ENCODE measurements at regions not wholly inside any gene's neighbourhood (a gene's known extent, or its start where the extent isn't known, plus 50 kb on each side); places are given as distances from the start of the nearest gene placed in this dataset.
"Not testable (repeated sequence)": the region's sequence is repeated elsewhere in the genome, so short reads cannot be mapped to it uniquely, and the experiment has no call there.

DNA sequence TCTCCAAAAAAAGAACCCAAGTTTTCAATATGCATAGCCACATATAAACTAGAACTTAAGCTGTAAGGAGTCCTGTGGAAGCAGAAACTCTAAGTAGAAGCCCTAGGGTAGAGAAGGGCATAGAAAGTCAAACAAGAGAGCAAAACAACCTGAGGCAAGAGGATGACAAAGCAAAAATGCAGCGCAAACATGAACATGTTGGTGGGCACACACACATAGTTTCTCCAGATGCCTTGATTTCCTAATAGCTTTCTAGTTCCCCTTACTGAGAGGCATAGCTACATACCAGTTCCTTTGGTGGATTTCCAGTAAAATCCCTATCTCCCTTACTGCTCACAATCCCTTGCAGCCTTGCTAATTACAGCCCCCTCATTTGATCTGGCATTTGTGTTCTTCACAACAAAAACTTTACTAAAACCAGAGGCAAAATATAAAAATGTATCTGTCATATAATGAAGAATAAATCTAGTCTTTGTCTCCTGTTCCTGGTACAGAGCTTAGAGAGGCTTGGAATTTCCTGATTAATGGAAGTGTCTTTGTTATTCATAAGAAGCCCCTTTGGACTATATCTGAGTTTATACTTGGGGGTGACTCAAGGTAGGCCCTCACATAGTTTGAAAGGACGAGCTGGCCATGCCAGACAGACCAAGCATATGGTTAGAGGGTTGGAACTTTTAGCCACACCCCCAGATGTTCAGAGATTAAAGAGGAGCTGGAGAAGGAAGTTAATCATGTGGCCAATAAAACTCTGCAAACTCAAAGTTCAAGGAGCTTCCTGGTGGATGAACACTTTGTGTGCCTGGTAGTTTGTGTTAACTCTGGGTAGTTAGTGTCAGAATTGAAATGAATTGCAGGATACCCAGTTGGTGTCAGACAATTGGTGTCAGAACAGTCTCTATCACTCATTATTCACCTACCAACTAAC is 52.7 kb upstream of the ZCCHC13 start:
- DNase-seq, result peak; percentile 61

DNA sequence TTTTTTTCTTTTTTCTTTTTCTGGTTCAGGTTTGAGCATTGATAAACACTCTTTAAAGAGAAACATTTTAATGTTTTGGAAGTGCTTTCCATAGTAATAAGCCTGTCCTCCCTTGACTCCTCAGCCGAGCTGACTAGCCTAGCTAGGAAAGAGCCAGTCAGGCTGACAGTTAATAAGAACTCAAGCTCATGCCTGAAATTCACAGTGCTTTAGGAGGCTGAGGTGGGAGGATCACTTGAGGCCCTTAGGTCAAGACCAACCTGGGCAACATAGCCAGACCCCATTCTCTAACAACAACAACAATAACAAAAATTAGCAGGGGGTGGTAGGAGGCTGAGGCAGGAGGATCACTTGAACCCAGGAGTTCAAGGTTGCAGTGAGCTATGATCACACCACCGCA is 53.4 kb upstream of the ZCCHC13 start:
- no peak for DNase-seq

DNA sequence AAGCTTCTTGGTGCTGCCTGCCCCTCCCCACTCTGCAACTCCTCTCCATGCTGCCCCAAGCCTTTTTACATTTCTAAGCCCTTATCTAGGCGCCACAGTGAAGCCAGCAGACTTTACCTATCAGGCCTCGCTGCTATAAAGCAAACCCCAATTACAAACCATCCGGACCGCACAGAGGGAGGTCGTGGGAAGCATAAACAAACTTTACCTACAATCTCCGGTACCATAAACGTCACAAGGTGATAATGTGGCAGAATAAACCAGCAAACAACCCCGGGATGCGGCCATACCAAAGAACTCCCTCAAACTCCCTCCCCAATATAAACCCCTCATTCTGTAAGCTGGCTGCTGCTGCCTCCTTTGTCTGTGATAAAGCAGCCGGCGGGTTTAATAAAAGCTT is 54.0 kb upstream of the ZCCHC13 start:
- DNase-seq, result no peak

DNA sequence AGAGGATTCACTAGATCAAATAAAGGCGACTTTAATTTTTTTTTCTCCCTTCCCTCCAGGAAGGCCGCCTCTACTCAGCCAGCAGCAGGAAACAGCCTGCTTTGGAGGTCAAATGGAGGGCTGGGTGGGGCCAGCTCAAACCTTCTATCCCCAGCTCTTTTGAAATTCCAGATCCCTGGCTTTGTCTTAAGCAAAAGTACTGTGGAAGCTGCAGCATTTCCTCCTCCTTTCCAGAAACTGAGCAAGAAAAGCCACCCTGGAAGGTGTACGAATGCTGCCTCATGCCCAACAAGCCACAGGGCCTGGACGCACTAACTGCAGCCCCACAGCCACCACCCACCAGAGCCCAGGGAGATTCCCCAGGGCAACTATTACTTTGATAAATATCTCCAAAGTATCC is 55.1 kb upstream of the ZCCHC13 start:
- DNase-seq, result no peak

DNA sequence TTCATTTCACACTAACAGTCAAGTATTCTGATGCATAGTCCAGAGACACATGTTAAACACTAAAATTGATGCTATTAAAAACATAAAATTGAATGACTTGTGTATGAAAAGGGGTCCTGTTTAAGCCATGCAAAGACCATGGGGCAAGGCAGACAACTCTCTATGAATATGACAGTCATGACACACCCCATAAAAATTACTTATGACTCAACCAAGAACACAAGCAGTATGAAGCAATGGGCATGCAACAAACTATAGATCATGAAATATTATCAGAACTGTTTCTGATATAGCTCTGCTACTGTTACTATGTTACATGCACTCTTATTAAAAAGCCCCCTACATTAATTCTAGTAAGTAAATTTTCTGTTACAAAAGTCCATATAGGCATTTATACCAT is 57.5 kb upstream of the ZCCHC13 start:
- DNase-seq, result peak; percentile 31

DNA sequence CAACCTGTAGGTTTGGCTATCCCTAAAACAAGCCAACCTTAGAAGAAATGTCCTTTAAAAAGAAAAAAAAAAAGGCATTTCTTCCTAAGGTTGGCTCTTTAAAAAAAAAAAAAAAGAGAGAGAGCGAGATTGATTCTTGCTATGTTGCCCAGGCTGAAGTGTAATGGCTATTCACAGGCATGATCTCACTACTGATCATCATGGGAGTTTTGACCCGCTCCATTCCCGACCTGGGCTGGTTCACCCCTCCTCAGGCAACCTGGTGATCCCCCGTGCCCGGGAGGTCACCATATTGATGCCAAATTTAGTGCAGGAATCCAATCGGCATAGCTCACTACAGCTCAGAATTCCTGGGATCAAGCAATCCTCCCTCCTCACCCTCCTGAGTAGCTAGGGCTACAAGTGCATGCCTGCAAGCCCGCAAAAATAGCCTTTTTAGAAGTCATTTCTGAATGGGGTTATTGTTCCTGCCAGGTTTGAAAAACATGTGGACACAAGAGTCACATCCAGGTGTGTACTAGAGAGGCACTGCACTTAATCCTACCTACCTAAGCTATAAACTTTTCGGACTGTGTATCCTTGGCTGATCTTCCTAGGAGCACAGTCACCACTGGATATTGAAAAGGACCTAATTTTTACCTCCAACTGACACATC is 61.4 kb upstream of the ZCCHC13 start:
- no peak for DNase-seq

DNA sequence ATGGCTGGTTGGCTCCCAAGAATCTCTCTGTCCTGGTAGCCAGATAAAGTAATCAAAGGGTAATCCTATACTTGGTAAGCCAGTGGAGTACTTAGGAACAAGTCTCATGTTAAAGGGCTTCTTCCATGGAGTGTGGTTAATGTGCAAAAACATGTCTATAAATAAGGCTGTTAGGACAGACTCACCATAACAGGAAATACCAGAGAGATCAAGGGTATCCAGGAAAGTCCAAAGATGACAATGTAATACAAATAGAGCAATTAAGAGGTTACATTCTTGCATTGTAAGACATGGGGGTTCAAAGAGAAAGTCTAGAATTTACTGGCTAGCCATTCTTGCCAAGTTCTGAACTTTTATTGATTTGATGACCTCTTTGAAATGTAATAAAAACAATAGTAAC is 61.9 kb upstream of the ZCCHC13 start:
- peak; percentile 60 for DNase-seq

DNA sequence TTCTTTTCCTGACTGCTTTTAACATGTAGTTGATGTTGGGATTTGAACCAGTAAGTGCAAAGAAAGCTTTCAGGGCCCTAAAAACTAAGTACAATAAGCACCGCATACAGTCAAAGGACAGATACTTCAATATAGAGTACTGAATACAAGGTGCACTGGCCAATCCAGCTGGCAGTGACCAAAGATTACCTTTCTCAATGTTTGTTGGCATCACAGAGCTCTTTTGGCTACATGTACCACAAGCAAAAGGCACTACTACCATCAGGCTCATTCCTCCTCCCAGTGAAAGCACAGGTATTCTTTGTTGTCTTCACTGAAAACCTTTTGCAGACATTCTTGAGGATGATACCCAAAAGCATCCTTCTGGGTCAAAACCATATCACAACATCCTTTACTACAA is 65.2 kb upstream of the ZCCHC13 start:
- DNase-seq, result no peak

DNA sequence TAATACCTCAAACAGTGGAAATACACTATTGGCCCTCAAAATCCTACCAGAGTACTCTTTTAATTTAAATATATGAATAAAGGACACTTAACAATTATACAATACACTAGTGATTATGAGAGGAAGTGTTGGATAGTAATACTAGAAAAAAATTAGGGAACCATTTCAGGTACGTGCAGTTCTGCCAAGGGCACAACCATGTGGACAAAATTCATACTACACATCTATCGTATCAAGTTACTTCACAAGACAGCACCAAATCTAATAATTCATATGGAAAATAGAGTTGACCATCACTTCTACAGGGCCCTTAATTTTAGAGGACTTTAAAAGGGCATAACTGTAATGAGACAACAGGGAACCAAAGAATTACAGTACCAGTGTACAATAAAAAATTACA is 69.2 kb upstream of the ZCCHC13 start:
- DNase-seq, result no peak

DNA sequence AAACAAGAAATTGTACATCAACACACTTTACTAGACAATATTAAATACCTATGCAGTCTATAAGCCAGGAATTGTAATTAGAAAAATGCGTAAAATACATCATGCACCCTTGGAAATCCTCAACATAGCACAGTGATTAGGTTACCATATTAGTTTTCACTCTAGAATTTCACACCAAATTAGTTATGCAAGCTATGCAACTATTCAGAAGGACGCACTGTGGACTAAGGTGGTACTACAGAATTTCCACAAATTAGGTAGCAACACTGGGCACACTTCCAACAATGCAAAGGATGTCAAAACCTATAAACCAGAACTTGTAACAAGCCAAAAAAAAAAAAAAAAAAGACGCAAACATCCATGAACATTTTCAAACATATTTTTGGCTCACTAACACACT is 71.1 kb upstream of the ZCCHC13 start:
- peak; percentile 45 for DNase-seq

DNA sequence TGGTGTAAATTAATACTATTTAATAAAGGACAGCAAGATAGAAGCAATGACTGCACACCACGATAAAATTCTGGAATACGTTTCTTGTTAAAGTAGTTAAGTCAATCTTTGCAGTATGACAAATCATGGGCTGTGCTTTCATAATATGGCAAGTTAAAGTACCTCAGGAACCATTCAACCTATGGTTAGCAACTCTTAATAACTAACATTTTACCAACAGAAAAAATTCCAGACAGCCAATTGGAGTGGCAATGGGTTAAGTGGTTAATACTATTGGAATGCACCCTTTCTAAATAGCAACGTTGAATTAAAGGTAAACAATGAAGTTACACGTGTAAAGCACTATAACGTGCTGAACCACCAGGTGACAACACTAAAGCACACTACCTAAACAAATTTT is 72.4 kb upstream of the ZCCHC13 start:
- DNase-seq, result no peak

DNA sequence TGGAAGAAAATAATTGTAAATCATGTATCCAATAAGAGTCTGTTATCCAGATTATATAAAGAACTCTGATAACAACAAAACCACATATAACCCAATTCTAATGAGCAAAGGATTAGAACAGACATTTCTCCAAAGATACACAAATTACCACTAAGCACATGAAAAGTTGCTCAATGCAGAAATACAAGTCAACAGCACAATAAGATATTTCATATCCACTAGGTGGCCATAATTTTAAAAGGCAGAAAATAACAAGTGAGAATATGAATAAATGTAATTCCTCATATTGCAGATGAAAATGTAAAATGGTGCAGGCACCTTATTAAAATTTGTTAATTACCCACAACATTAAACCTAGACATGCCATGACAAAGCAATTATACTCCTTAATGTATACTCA is 73.9 kb upstream of the ZCCHC13 start:
- DNase-seq, result no peak

DNA sequence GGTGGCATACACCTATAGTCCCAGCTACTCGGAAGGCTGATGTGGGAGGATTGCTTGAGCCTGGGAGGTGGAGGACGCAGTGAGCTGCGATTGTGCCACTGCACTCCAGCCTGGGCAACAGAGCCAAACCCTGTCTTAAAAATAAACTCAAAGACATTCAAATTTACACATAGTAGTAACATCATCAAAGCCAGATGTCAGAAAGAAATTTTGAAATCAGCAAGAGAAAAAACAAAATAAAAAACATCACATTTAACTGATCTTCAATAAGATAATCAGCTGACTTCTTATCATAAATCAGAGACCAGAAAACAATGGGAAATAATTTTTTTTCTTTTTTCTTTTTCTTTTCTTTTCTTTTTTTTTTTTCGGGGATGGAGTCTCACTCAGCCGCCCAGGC is 78.9 kb upstream of the ZCCHC13 start:
- DNase-seq, result no peak

DNA sequence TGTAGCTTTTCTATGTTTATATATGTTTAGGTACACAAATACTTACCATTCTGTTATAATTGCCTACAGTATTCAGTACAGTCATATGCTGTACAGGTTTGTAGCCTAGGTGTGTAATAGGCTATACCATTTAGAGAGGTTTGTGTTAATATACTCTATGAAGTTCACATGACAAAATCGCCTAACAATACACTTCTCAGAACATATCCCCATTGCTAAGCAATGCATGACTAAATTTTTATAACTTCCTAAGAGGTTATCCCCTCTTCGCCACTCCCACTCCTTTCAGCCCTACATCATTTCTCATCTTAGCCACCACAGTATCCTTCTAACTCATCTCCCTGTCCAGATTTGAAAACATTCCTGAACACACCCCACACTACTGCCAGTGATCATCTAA is 83.7 kb upstream of the ZCCHC13 start:
- no peak for DNase-seq

DNA sequence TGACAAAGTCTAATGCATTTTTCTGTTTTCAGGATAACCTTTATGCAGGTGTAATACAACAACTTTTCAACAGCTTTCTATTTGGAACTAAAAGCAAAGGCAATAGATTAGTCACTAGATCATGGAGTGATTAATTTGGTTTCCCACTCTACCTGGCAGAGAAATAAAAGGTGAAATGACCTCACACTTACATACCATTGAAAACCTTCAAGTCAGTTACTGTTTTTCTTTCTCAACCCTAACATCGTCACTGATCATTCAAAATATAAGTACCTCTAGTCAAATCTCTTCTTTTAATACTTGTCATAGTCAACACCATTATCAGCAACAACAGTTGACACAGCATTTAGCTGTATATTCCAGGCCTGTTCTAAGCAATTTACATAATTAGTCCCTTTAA is 85.1 kb upstream of the ZCCHC13 start:
- no peak for DNase-seq

DNA sequence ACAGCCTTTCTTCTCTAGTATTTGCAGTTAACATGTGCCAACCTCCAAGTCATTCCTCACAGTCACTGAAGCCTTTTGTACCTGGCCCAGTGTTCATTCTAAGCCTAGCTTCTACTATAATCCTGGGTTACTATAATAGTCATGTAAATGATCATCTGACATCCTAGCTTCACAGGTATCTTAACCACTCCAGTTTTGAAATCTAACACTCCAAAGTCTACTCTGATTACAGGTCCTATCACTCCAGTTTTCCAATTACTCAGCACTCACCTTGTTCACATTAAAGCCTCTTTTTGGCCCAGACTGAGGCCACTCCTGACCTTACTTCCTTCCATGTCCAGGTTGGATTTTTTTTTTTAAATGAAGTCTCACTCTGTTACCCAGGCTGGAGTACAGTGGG is 87.6 kb upstream of the ZCCHC13 start:
- no peak for DNase-seq

DNA sequence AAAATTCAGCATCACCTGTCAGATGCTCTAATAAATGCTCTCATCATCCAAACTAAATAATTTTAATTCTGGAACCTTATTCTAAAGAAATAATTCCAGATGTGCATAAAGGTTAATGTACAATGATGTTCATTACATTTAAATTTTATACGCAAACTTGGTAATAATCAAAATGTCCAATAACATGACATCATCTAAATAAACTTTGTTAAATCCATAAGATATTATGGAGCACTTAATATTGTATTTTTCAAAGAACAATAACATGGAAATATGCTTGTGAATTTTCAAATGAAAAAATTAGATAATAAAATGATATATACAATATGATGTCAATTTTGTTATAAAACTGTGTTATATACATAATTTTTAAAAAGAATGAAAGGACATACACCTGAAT is 92.1 kb upstream of the ZCCHC13 start:
- DNase-seq, result no peak

DNA sequence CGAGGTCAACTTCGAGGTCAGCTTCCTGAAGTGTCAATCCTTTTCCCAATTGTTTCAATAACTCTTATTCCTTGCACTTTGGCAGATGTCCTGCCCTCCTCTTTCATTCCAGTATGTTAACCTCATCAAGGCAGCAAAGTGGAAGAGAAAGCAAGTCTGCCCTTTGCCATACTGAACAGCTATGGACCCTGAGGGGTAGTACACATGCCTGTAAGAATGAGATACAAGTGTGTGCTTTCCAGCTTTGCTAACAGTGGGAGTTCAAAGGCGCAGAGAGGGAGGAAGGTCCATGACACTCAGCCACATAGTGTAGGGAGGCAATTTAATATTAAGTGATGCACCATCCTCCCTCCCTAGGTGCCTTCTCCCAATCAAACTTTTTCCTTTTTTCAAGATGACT is 96.4 kb upstream of the ZCCHC13 start:
- DNase-seq, result no peak

DNA sequence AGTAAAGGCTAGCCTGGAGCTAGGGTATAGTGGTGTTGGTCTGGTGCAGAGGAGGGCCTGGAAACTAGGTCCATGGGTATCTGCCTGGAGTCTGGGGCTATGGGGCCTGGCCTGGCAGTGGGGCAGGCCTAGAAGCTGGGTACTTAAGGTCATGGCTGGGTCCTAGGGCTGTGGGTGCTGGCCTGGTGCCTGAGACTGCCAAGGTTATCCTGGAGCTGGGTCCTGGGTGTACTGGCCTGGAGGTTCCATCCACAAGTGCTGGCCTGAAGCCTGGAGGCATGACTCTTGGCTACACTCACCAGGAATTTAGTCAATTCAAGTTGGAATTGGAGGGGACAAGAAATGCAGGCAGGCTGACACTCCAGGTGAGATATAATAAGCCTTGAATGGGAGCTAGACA is 108.4 kb upstream of the ZCCHC13 start:
- DNase-seq, result no peak

DNA sequence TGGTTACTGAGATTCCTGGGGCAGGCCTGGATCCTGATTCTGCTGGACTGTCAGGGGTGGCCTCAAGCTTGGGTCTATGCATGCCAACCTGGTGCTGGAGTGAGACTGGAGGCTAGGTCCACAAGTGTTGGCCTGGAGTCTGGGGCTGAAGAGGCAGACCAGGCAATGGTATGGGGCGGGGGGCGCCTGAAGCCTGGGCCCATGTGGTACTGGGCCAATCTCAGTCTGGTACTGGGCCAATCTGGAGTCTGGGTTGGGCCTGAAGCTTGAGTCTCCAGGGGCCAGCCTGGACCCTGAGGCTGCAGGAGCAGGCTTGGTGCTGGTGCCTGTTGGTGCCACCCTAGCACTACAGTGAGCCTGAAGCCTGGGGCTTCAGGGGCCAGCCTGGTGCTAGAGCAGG is 108.9 kb upstream of the ZCCHC13 start:
- DNase-seq, result no peak

DNA sequence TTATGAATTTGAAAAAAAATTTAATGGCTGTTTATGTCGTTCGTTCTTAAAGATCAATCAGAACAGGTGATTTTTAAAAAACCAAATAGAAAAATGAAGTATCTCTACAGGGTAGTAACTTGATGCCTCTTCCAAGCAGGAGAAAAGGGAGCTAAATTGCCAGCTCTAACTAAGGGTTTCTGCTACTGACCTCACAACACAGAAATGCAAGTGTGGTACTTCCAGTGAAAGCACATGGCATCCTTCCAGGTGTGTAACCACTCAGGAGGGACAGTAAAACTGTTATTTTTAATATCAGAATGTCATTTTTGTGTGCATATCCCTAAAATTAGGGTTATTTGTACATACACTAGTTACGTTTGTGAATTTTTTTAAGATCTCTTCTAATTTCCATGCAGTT is 116.8 kb upstream of the ZCCHC13 start:
- peak; percentile 10 for DNase-seq

DNA sequence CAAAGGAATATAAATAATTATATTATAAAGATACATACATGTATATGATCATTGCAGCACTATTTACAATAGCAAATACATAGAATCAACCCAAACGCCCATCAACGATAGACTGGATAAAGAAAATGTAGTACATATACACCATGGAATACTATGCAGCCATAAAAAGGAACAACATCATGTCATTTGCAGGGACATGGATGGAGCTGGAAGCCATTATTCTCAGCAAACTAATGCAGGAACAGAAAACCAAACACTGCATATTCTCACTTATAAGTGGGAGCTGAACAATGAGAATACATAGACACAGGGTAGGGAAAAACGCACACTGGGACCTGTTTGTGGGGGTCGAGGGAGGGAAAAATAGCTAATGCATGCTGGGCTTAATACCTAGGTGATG is 120.9 kb upstream of the ZCCHC13 start:
- DNase-seq, result not testable (repeated sequence)

DNA sequence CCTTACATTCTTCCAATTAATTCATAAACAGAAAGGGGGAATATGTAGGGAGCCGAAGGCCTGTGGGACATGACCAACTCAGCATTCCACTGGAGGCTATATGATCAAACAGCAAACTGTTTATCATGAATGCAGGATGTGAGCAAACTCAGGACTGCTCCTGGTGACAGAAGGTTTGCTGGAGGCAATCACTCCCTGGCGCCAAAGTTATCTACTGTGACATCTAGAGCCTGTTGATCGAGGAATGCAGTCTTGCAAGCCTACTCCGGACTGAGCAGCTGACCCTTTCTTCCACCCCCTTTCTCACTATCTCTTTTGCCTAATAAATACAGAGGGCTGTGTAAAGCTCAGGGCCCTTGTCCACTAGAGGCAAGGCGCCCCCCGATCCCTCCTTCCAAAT is 122.0 kb upstream of the ZCCHC13 start:
- DNase-seq, result not testable (repeated sequence)

DNA sequence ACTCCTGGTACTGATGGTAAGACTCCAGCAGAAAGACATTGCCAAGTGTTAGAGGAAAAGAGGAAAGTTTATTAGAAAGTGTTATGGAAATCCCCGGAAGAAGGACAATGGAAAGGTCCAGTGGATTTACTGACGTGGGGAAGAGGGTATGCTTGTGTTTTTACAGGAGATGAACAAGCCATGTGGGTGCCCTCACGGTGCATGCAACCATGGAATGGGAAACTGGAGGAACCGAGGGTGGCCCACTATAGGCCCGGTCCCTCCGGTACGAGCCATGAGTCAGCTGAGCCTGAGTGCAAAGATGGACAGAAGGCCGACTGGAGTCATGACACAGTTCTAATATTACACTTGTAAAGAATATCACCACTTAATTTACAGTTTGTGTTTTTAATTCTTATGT is 123.3 kb upstream of the ZCCHC13 start:
- DNase-seq, result no peak

All from fibroblast of skin of abdomen (primary cell).